ENCODE measurements at regions not wholly inside any gene's neighbourhood (a gene's known extent, or its start where the extent isn't known, plus 50 kb on each side); places are given as distances from the start of the nearest gene placed in this dataset.

- TF ChIP-seq POLR2AphosphoS5 (IDR thresholded peaks at IDR 0.05) (no peak), POLR2A (IDR thresholded peaks at IDR 0.05) (no peak), CTCF (IDR thresholded peaks at IDR 0.05) (no peak)
These were observed 472.4 kb upstream of the UBE2E2 start for GRCh38 chr3:22730701-22731100.
